ENCODE measurements at regions not wholly inside any gene's neighbourhood (a gene's known extent, or its start where the extent isn't known, plus 50 kb on each side); places are given as distances from the start of the nearest gene placed in this dataset.

- no peaks in the 10 kb centered on the region for H3K79me2 ChIP-seq (ENCODE audit: low read depth)
- H3K4me1 ChIP-seq = no peaks in the 10 kb centered on the region
- Mint-ChIP-seq H3K36me3 (no peaks in the 10 kb centered on the region), H3K4me1 (peaks cover 3% of the 10 kb centered on the region), H3K9me3 (peaks cover 2% of the 10 kb centered on the region), H3K27me3 (ENCODE audit: insufficient read depth, low read depth) (peaks cover 13% of the 10 kb centered on the region), H3K4me3 (no peak overlapping the region), H3K27ac (no peak overlapping the region)
- no peaks in the 10 kb centered on the region for H4K20me1 ChIP-seq (ENCODE audit: low read depth)
- H3K36me3 ChIP-seq = no peaks in the 10 kb centered on the region
- H3K27ac ChIP-seq = no peak overlapping the region
- H3K27me3 ChIP-seq = no peaks in the 10 kb centered on the region
- no peak overlapping the region for H3K9ac ChIP-seq
- H3K9me3 ChIP-seq (ENCODE audit: low read depth) = no peaks in the 10 kb centered on the region
- DNase-seq (ENCODE audit: low spot score) = no peak
- no peak overlapping the region for H3K4me2 ChIP-seq
- H3F3A ChIP-seq (ENCODE audit: low read depth) = no peaks in the 10 kb centered on the region
- no peak overlapping the region for H3K4me3 ChIP-seq
- no peak overlapping the region for H2AFZ ChIP-seq (replicated peaks)
- TF ChIP-seq CTCF (IDR thresholded peaks at IDR 0.05) = no peak
- no peak for TF ChIP-seq EZH2phosphoT487 (IDR thresholded peaks at IDR 0.05)
- no peak for TF ChIP-seq EZH2 (IDR thresholded peaks at IDR 0.05)
Measured at GRCh38 chr5:6262651-6263363, 115.5 kb downstream of the MED10 start.

GRCh38 chr5:6261668-6262067, 116.7 kb downstream of the MED10 start:
- Histone ChIP-seq H3K4me1 (no peaks in the 10 kb centered on the region), H4K20me1 (ENCODE audit: low read depth) (no peaks in the 10 kb centered on the region), H2AFZ (replicated peaks) (no peak overlapping the region), H3K9ac (no peak overlapping the region), H3F3A (ENCODE audit: low read depth) (no peaks in the 10 kb centered on the region), H3K79me2 (ENCODE audit: low read depth) (no peaks in the 10 kb centered on the region), H3K27me3 (no peaks in the 10 kb centered on the region), H3K27ac (no peak overlapping the region), H3K36me3 (no peaks in the 10 kb centered on the region), H3K9me3 (ENCODE audit: low read depth) (no peaks in the 10 kb centered on the region), H3K4me3 (no peak overlapping the region), H3K4me2 (no peak overlapping the region)
- no peaks in the 10 kb centered on the region for H3K36me3 Mint-ChIP-seq
- TF ChIP-seq EZH2phosphoT487 (IDR thresholded peaks at IDR 0.05) = no peak
- TF ChIP-seq EZH2 (IDR thresholded peaks at IDR 0.05) = no peak
- no peak for TF ChIP-seq CTCF (IDR thresholded peaks at IDR 0.05)
- H3K27me3 Mint-ChIP-seq (ENCODE audit: insufficient read depth, low read depth) = peaks cover 15% of the 10 kb centered on the region
- H3K4me1 Mint-ChIP-seq = peaks cover 3% of the 10 kb centered on the region
- H3K27ac Mint-ChIP-seq = no peak overlapping the region
- no peak for DNase-seq (ENCODE audit: low spot score)
- H3K4me3 Mint-ChIP-seq = no peak overlapping the region
- peaks cover 6% of the 10 kb centered on the region for H3K9me3 Mint-ChIP-seq

- no peak overlapping the region for H3K4me3 Mint-ChIP-seq
- Histone ChIP-seq H4K20me1 (ENCODE audit: low read depth) (no peaks in the 10 kb centered on the region), H3K27me3 (no peaks in the 10 kb centered on the region), H3K4me3 (no peak overlapping the region), H3K27ac (no peak overlapping the region), H3K4me2 (no peak overlapping the region), H3F3A (ENCODE audit: low read depth) (no peaks in the 10 kb centered on the region), H3K9me3 (ENCODE audit: low read depth) (no peaks in the 10 kb centered on the region), H2AFZ (replicated peaks) (no peak overlapping the region), H3K36me3 (no peaks in the 10 kb centered on the region), H3K9ac (no peak overlapping the region), H3K79me2 (ENCODE audit: low read depth) (no peaks in the 10 kb centered on the region), H3K4me1 (no peaks in the 10 kb centered on the region)
- H3K27ac Mint-ChIP-seq = no peak overlapping the region
- no peak for TF ChIP-seq EZH2 (IDR thresholded peaks at IDR 0.05)
- no peak for TF ChIP-seq CTCF (IDR thresholded peaks at IDR 0.05)
- no peak for TF ChIP-seq EZH2phosphoT487 (IDR thresholded peaks at IDR 0.05)
- H3K36me3 Mint-ChIP-seq = no peaks in the 10 kb centered on the region
- no peak for DNase-seq (ENCODE audit: low spot score)
- H3K27me3 Mint-ChIP-seq (ENCODE audit: insufficient read depth, low read depth) = peaks cover 15% of the 10 kb centered on the region
- peaks cover 6% of the 10 kb centered on the region for H3K9me3 Mint-ChIP-seq
- H3K4me1 Mint-ChIP-seq = peaks cover 3% of the 10 kb centered on the region
Measured at GRCh38 chr5:6261256-6261655, 117.1 kb downstream of the MED10 start.

Data from neural progenitor cell (in vitro differentiated cells).